GM13976 (cell line): ENCODE measurements at regions not wholly inside any gene's neighbourhood (a gene's known extent, or its start where the extent isn't known, plus 50 kb on each side); places are given as distances from the start of the nearest gene placed in this dataset.

Experiments
- DNase-seq: peaks from one replicate; pipeline ENCODE4 v3.0.0; 2012; ENCODE audit warnings: low spot score
- CTCF ChIP-seq: IDR thresholded peaks from 2 replicates; pipeline ENCODE4 v1.5.1; 2012; ENCODE audit warnings: borderline replicate concordance, mild to moderate bottlenecking; ENCODE audit not compliant: insufficient read depth; ENCODE audit errors: extremely low read depth, missing control alignments, control extremely low read depth
- in situ Hi-C: fragments of 300-500 bp; cut with MboI; formaldehyde crosslinking; loops from one replicate; pipeline ENCODE4 v1.12.0; 2022; ENCODE audit warnings: low sequenced_read_pairs, mixed read lengths, inconsistent platforms; ENCODE audit not compliant: unreplicated experiment

- in situ Hi-C loops = no loop called here
- no peak for TF ChIP-seq CTCF
- DNase-seq = no peak
Measured at GRCh38 chr7:79893991-79894390, 240.6 kb upstream of the GNAI1 start.

GRCh38 chr7:79882922-79883321, 251.7 kb upstream of the GNAI1 start:
- TF ChIP-seq CTCF = no peak
- no peak for DNase-seq
- in situ Hi-C loops = no loop called here

DNA sequence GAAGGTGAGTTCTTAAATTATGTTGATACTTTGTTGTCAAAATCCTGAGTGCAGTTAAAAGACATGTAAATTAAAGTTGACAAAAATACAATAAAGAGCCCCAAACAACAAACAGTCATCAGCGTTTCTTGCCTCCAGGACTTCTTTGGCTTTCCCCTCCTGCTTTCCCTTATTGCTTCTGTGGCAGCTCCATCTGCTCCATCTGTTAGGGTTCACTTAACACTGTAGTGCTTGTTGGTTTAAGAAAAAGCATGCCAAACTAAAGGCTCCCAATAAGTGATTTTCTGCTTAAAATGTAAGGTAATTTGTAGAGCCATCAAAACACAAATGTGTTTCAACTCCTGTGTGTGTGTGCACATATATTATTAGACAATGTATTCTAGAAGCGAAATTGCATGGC, 254.3 kb upstream of the GNAI1 start:
- no peak for TF ChIP-seq CTCF
- no peak for DNase-seq
- in situ Hi-C loops = no loop called here

DNA sequence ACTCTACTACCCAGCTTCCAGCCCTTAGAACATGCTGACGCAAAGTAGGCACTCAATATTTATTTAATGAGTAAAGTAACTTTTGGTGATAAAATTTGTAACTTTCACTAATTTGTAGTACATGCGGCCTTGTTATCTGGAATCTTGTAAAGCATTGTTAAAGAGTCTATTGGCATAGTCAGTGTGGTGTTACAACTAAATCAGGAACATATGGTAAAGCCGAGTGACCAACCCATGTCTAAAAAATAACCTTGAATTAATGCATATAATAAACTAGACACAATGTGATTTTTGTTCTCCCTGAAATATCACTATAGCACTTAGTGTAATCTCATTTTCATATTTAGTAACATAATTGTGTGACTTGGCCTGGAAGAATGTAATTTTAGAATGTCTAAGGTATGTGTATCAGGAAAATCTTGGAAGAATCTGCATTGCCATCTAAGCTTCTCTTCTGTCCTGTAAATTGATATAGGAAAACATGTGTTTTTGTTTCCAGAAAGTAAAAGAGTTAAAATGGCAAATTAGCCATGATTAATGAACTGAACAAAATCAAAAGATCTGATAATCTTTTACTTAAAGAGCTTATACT, 256.7 kb upstream of the GNAI1 start:
- in situ Hi-C loops = no loop called here
- no peak for TF ChIP-seq CTCF
- no peak for DNase-seq

DNA sequence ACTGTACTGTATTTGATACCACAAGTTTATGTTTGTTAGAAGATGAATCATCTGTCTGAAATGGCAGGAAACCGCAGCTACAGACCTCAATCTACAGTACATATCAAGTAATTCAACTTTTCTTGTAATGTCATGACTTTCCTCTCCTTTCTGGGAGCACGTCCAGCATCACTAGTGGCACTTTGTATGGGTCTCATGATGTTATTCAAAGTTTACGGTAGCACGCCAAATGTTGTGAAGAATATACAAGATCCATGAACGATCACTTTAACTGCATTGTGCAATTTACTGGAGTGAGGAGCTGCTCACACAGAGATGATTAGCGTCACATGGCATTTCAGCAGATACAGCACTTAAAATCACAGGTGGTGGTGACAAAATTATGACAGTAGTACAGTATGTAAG, 257.8 kb upstream of the GNAI1 start:
- no peak for DNase-seq
- in situ Hi-C loops = no loop called here
- TF ChIP-seq CTCF = no peak

DNA sequence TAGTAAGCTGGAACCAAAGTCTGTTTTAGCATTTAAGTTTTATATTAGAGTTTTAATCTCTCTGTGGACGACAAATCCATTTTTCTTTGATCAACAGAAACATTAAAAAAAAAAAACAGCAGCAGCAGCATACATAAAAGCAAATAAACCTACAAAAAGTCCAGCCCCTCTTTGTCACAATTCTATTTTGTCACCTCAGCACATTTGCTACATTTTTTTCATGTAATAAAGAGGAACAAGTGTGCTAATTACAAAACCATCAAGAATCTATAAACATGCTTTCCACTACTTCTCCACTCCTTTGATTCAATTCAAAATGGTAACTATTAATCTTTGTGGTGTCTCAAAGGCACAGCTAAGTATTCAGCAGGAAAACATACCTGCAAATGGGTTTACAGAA, 259.8 kb upstream of the GNAI1 start:
- no peak for DNase-seq
- no peak for TF ChIP-seq CTCF
- in situ Hi-C loops = no loop called here

GRCh38 chr7:79872176-79872575, 262.5 kb upstream of the GNAI1 start:
- in situ Hi-C loops = no loop called here
- TF ChIP-seq CTCF = no peak
- no peak for DNase-seq
